MM.1S (cell line): ENCODE measurements at regions not wholly inside any gene's neighbourhood (a gene's known extent, or its start where the extent isn't known, plus 50 kb on each side); places are given as distances from the start of the nearest gene placed in this dataset.

Source experiments
- DNase-seq: peaks from one replicate; pipeline ENCODE4 v3.0.0-alpha.2; 2015
- H2AFZ ChIP-seq: fragments of 300-600 bp; sonication (generic); 2 replicates; pipeline ENCODE4 v1.6.0; 2016; ENCODE audit warnings: antibody characterized with exemption, low read length
- H3F3A ChIP-seq: fragments of 300-600 bp; sonication (generic); 2 replicates; pipeline ENCODE4 v1.6.1; 2016; ENCODE audit warnings: mild to moderate bottlenecking, antibody characterized with exemption, low read length, moderate library complexity, mixed read lengths; ENCODE audit not compliant: insufficient read depth
- H3K27ac ChIP-seq: fragments of 300-600 bp; sonication (generic); 2 replicates; pipeline ENCODE4 v1.5.1; 2016; ENCODE audit warnings: mild to moderate bottlenecking, low read length
- H3K27me3 ChIP-seq: fragments of 300-600 bp; sonication (generic); replicated peaks from 2 replicates; pipeline ENCODE4 v1.6.0; 2016; ENCODE audit warnings: low read length; ENCODE audit not compliant: insufficient read depth
- H3K36me3 ChIP-seq: fragments of 300-600 bp; sonication (generic); replicated peaks from 2 replicates; pipeline ENCODE4 v1.6.1; 2016; ENCODE audit warnings: mild to moderate bottlenecking, low read length, mixed read lengths; ENCODE audit not compliant: insufficient read depth
- H3K4me1 ChIP-seq: fragments of 300-600 bp; sonication (generic); 2 replicates; pipeline ENCODE4 v1.6.1; 2016; ENCODE audit warnings: low read length, mixed read lengths
- H3K4me2 ChIP-seq: fragments of 300-600 bp; sonication (generic); 2 replicates; pipeline ENCODE4 v1.6.0; 2016; ENCODE audit warnings: low read depth, low read length
- H3K4me3 ChIP-seq: fragments of 300-600 bp; sonication (generic); 2 replicates; pipeline ENCODE4 v1.5.1; 2016; ENCODE audit warnings: low read length, mixed read lengths
- H3K79me2 ChIP-seq: fragments of 300-600 bp; sonication (generic); 2 replicates; pipeline ENCODE4 v1.6.1; 2016; ENCODE audit warnings: mixed run types, low read length, mixed read lengths
- H3K9ac ChIP-seq: fragments of 300-600 bp; sonication (generic); 2 replicates; pipeline ENCODE4 v1.6.1; 2016; ENCODE audit warnings: low read length, mixed read lengths
- H3K9me2 ChIP-seq: fragments of 300-600 bp; sonication (generic); replicated peaks from 2 replicates; pipeline ENCODE4 v1.6.1; 2016; ENCODE audit warnings: mild to moderate bottlenecking, low read length, mixed read lengths; ENCODE audit not compliant: insufficient read depth
- H3K9me3 ChIP-seq: fragments of 300-600 bp; sonication (generic); replicated peaks from 2 replicates; pipeline ENCODE4 v1.6.1; 2016; ENCODE audit warnings: mild to moderate bottlenecking, low read length, mixed read lengths; ENCODE audit not compliant: insufficient read depth
- H4K20me1 ChIP-seq: fragments of 300-600 bp; sonication (generic); 2 replicates; pipeline ENCODE4 v1.6.1; 2016; ENCODE audit warnings: mild to moderate bottlenecking, low read length, moderate library complexity, mixed read lengths; ENCODE audit not compliant: insufficient read depth
- EZH2 ChIP-seq: fragments of 300-600 bp; sonication (generic); optimal IDR thresholded peaks from 2 replicates; pipeline ENCODE3; 2017; ENCODE audit warnings: low read depth, mild to moderate bottlenecking, antibody characterized with exemption, low read length, mixed read lengths
- EZH2phosphoT487 ChIP-seq: fragments of 300-600 bp; sonication (generic); IDR thresholded peaks from 2 replicates; pipeline ENCODE4 v1.6.1; 2018; ENCODE audit warnings: antibody characterized with exemption, low read length
- TF ChIP-seq, protein P1 (sequence below): fragments of 300-600 bp; sonication (generic); IDR thresholded peaks from 2 replicates; pipeline ENCODE4 v1.5.1; 2016; ENCODE audit warnings: antibody characterized with exemption, low read length, mixed read lengths

DNA sequence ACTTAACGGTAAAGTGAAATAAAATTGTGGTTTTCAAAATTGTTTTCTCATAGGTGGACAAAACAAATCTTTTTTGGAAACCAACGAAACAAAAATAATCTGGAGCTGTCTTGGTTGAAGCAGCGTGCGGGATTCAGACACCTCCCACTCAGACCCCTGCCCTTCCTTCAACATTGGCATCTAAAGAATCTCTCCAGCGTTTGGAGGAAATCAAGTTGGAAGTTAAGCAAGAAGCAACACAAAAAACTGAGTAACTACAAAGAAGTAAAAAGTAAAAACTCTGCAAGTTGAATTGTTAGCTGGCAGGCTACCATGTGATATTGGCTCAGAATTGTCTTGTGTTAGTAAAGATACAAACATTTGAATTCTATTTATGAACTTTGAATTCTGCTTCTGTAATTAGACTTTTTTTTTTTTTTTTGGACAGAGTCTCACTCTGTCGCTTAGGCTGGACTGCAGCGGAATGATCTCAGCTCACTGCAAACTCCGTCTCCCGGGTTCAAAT is 361.0 kb upstream of the PMFBP1 start:
- Histone ChIP-seq H3K9me3 (no peaks in the 10 kb centered on the region), H3K27ac (no peak overlapping the region), H3K27me3 (no peaks in the 10 kb centered on the region), H2AFZ (no peak overlapping the region), H3F3A (no peaks in the 10 kb centered on the region), H3K36me3 (no peaks in the 10 kb centered on the region), H3K4me2 (no peak overlapping the region), H4K20me1 (no peaks in the 10 kb centered on the region), H3K4me3 (no peak overlapping the region), H3K4me1 (no peaks in the 10 kb centered on the region), H3K9ac (no peak overlapping the region), H3K79me2 (no peaks in the 10 kb centered on the region), H3K9me2 (no peaks in the 10 kb centered on the region)
- no peak for DNase-seq
- TF ChIP-seq EZH2phosphoT487, result no peak
- TF ChIP-seq, protein P1, sequence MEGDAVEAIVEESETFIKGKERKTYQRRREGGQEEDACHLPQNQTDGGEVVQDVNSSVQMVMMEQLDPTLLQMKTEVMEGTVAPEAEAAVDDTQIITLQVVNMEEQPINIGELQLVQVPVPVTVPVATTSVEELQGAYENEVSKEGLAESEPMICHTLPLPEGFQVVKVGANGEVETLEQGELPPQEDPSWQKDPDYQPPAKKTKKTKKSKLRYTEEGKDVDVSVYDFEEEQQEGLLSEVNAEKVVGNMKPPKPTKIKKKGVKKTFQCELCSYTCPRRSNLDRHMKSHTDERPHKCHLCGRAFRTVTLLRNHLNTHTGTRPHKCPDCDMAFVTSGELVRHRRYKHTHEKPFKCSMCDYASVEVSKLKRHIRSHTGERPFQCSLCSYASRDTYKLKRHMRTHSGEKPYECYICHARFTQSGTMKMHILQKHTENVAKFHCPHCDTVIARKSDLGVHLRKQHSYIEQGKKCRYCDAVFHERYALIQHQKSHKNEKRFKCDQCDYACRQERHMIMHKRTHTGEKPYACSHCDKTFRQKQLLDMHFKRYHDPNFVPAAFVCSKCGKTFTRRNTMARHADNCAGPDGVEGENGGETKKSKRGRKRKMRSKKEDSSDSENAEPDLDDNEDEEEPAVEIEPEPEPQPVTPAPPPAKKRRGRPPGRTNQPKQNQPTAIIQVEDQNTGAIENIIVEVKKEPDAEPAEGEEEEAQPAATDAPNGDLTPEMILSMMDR, result no peak
- TF ChIP-seq EZH2, result no peak

DNA sequence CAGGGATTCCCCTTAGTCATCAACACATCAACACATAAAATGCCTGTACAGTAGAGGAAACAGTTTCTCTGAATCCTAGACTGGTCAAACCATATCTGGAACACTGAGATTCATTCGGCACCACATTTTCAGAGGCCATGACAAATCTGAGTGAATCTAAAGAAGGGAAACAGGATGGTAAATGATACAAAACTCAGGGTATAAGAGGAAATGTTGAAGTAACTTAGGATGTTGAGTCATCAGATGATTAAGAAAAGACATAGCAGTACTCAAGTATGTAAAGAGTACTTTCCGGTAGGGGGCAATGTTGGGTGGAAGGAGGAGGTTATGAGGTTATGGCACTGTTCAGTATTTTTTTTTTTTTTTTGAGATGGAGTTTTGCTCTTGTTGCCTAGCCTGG is 358.5 kb upstream of the PMFBP1 start:
- no peaks in the 10 kb centered on the region for H3K9me3 ChIP-seq
- H3K36me3 ChIP-seq, result no peaks in the 10 kb centered on the region
- no peaks in the 10 kb centered on the region for H4K20me1 ChIP-seq
- no peak overlapping the region for H3K9ac ChIP-seq
- TF ChIP-seq, protein P1, result peak; percentile 8; the same call in 1 of the 2 replicates
- TF ChIP-seq EZH2phosphoT487, result no peak
- no peaks in the 10 kb centered on the region for H3F3A ChIP-seq
- H3K4me1 ChIP-seq, result no peaks in the 10 kb centered on the region
- H3K4me3 ChIP-seq, result no peak overlapping the region
- no peaks in the 10 kb centered on the region for H3K9me2 ChIP-seq
- no peak overlapping the region for H3K4me2 ChIP-seq
- H2AFZ ChIP-seq, result no peak overlapping the region
- H3K27me3 ChIP-seq, result no peaks in the 10 kb centered on the region
- peak; percentile 31 for DNase-seq
- no peak overlapping the region for H3K27ac ChIP-seq
- H3K79me2 ChIP-seq, result no peaks in the 10 kb centered on the region

DNA sequence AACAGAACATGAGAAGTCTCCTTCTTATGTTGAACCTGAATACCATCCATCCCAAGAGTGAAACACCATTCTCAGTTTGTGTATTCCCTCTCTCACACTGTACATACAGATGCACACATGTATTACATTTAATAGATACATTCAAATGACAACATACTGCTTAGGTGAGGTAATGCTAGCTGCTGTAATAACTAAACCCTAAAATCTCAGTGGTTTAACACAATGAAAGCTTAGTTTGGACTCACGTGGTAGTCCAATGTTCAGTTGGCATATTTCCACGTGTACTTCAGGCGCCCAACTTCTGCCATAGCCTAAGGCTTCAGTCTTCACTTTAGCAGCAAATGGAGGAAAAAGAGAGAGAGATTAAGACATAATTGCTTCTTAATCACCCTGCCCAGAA is 351.1 kb upstream of the PMFBP1 start:
- Histone ChIP-seq H3K9me2 (no peaks in the 10 kb centered on the region), H3F3A (no peaks in the 10 kb centered on the region), H3K27me3 (no peaks in the 10 kb centered on the region), H4K20me1 (no peaks in the 10 kb centered on the region), H3K4me3 (no peak overlapping the region), H2AFZ (no peak overlapping the region), H3K9me3 (no peaks in the 10 kb centered on the region), H3K4me2 (no peak overlapping the region), H3K9ac (no peak overlapping the region), H3K4me1 (no peaks in the 10 kb centered on the region), H3K27ac (no peak overlapping the region), H3K79me2 (no peaks in the 10 kb centered on the region), H3K36me3 (no peaks in the 10 kb centered on the region)
- no peak for DNase-seq
- TF ChIP-seq, protein P1, result no peak
- TF ChIP-seq EZH2 (no peak), EZH2phosphoT487 (no peak)
